ENCODE measurements at regions not wholly inside any gene's neighbourhood (a gene's known extent, or its start where the extent isn't known, plus 50 kb on each side); places are given as distances from the start of the nearest gene placed in this dataset.

GRCh38 chr11:32318071-32319055, 117.0 kb downstream of the WT1 start:
- H3K9ac ChIP-seq (ENCODE audit: low read depth in 1 of 2, low read length in 2 of 2), result no peak overlapping the region
- no peak overlapping the region for H3K27ac ChIP-seq (ENCODE audit: low read depth in 1 of 2, low read length in 2 of 2)
- DNase-seq (ENCODE audit: low spot score), result no peak
- H3K9me3 ChIP-seq (ENCODE audit: control insufficient read depth in 4 of 4, low read length in 3 of 4), result no peaks in the 10 kb centered on the region
- H3K36me3 ChIP-seq (ENCODE audit: control insufficient read depth in 4 of 4, insufficient read depth in 3 of 4, low read depth in 1 of 4, low read length in 3 of 4), result no peaks in the 10 kb centered on the region
- no peak overlapping the region for H3K4me3 ChIP-seq (ENCODE audit: low read depth in 1 of 3, low read length in 3 of 3)
- H3K27me3 ChIP-seq (ENCODE audit: control insufficient read depth in 4 of 4, insufficient read depth in 4 of 4, low read length in 3 of 4), result no peaks in the 10 kb centered on the region
- TF ChIP-seq FOXA2 (IDR thresholded peaks at IDR 0.05) (no peak), CTCF (IDR thresholded peaks at IDR 0.05; ENCODE audit: low read depth, low read length, missing input control) (no peak)
- WGBS, result 87% methylated on average over 5 of the region's 5 CpGs
- no peaks in the 10 kb centered on the region for H3K4me1 ChIP-seq (ENCODE audit: control insufficient read depth in 4 of 4, insufficient read depth in 4 of 4, low read length in 3 of 4)

GRCh38 chr11:32323814-32324130, 111.6 kb downstream of the WT1 start:
- 13% methylated on average over 3 of the region's 3 CpGs for WGBS
- no peaks in the 10 kb centered on the region for H3K27me3 ChIP-seq (ENCODE audit: control insufficient read depth in 4 of 4, insufficient read depth in 4 of 4, low read length in 3 of 4)
- DNase-seq (ENCODE audit: low spot score), result no peak
- no peak overlapping the region for H3K27ac ChIP-seq (ENCODE audit: low read depth in 1 of 2, low read length in 2 of 2)
- H3K36me3 ChIP-seq (ENCODE audit: control insufficient read depth in 4 of 4, insufficient read depth in 3 of 4, low read depth in 1 of 4, low read length in 3 of 4), result no peaks in the 10 kb centered on the region
- no peaks in the 10 kb centered on the region for H3K9me3 ChIP-seq (ENCODE audit: control insufficient read depth in 4 of 4, low read length in 3 of 4)
- no peak overlapping the region for H3K9ac ChIP-seq (ENCODE audit: low read depth in 1 of 2, low read length in 2 of 2)
- H3K4me3 ChIP-seq (ENCODE audit: low read depth in 1 of 3, low read length in 3 of 3), result no peak overlapping the region
- H3K4me1 ChIP-seq (ENCODE audit: control insufficient read depth in 4 of 4, insufficient read depth in 4 of 4, low read length in 3 of 4), result no peaks in the 10 kb centered on the region
- no peak for TF ChIP-seq MAX (IDR thresholded peaks at IDR 0.05)

GRCh38 chr11:32325187-32325586, 110.2 kb downstream of the WT1 start:
- no peaks in the 10 kb centered on the region for H3K36me3 ChIP-seq (ENCODE audit: control insufficient read depth in 4 of 4, insufficient read depth in 3 of 4, low read depth in 1 of 4, low read length in 3 of 4)
- H3K27ac ChIP-seq (ENCODE audit: low read depth in 1 of 2, low read length in 2 of 2), result no peak overlapping the region
- DNase-seq (ENCODE audit: low spot score), result no peak
- no peak overlapping the region for H3K9ac ChIP-seq (ENCODE audit: low read depth in 1 of 2, low read length in 2 of 2)
- H3K4me3 ChIP-seq (ENCODE audit: low read depth in 1 of 3, low read length in 3 of 3), result no peak overlapping the region
- no peaks in the 10 kb centered on the region for H3K9me3 ChIP-seq (ENCODE audit: control insufficient read depth in 4 of 4, low read length in 3 of 4)
- H3K4me1 ChIP-seq (ENCODE audit: control insufficient read depth in 4 of 4, insufficient read depth in 4 of 4, low read length in 3 of 4), result no peaks in the 10 kb centered on the region
- TF ChIP-seq ZBTB33 (IDR thresholded peaks at IDR 0.05) (no peak), RXRA (IDR thresholded peaks at IDR 0.05) (no peak), CTCF (IDR thresholded peaks at IDR 0.05; ENCODE audit: low read depth, low read length, missing input control) (no peak), FOXA1 (IDR thresholded peaks at IDR 0.05) (no peak), GABPA (IDR thresholded peaks at IDR 0.05 in 1 of 2, conservative IDR thresholded peaks at IDR 0.05 in 1 of 2) (no peak), HNF4G (IDR thresholded peaks at IDR 0.05) (no peak), TAF1 (conservative IDR thresholded peaks at IDR 0.05) (no peak), REST (IDR thresholded peaks at IDR 0.05) (no peak), EGR1 (IDR thresholded peaks at IDR 0.05; ENCODE audit: low read depth in 2 of 2) (no peak), JUND (IDR thresholded peaks at IDR 0.05) (no peak), RAD21 (IDR thresholded peaks at IDR 0.05) (no peak), ATF3 (IDR thresholded peaks at IDR 0.05) (no peak), FOXA2 (IDR thresholded peaks at IDR 0.05) (no peak), NR2F2 (IDR thresholded peaks at IDR 0.05) (no peak), YY1 (IDR thresholded peaks at IDR 0.05) (no peak), SP1 (IDR thresholded peaks at IDR 0.05) (no peak)
- no peaks in the 10 kb centered on the region for H3K27me3 ChIP-seq (ENCODE audit: control insufficient read depth in 4 of 4, insufficient read depth in 4 of 4, low read length in 3 of 4)
- 82% methylated on average over 3 of the region's 3 CpGs for WGBS

Data from liver (tissue), 8 donors.